Right atrium auricular region (tissue), 2 donors: ENCODE measurements at regions not wholly inside any gene's neighbourhood (a gene's known extent, or its start where the extent isn't known, plus 50 kb on each side); places are given as distances from the start of the nearest gene placed in this dataset.

Experiments used
- DNase-seq: peaks from one replicate; pipeline ENCODE4 v3.0.0-alpha.2; 2019; ENCODE audit warnings: low spot score
- H3K27ac ChIP-seq, 2 donors: fragments of 200-600 bp; sonication (generic); 1 replicate in 1 of 2; 2 replicates in 1 of 2; pipeline ENCODE4 v1.5.1; 2016 to 2019
- H3K27me3 ChIP-seq, 2 donors: fragments of 200-600 bp; sonication (generic); one replicate each; pipeline versions ENCODE4 v1.5.1 to v1.6.0; 2017 to 2019
- H3K36me3 ChIP-seq: fragments of 200-600 bp; sonication (generic); one replicate; pipeline ENCODE4 v1.5.1; 2016
- H3K4me1 ChIP-seq, 2 donors: fragments of 200-600 bp; sonication (generic); one replicate each; pipeline versions ENCODE4 v1.5.1 to v1.6.0; 2017 to 2019
- H3K4me3 ChIP-seq, 2 donors: fragments of 200-600 bp; sonication (generic); 1 replicate in 1 of 2; 2 replicates in 1 of 2; pipeline ENCODE4 v1.5.1; 2017 to 2019; ENCODE audit warnings: mild to moderate bottlenecking in 1 of 2, moderate library complexity in 1 of 2
- H3K9me3 ChIP-seq, 2 donors: fragments of 200-600 bp; sonication (generic); one replicate each; pipeline ENCODE4 v1.5.1; 2019
- TF ChIP-seq, protein P1 (sequence below), 2 donors: fragments of 200-600 bp; sonication (generic); IDR thresholded peaks; one replicate each; pipeline ENCODE4 v1.5.1; 2019; ENCODE audit warnings: antibody characterized with exemption in 2 of 2

DNA sequence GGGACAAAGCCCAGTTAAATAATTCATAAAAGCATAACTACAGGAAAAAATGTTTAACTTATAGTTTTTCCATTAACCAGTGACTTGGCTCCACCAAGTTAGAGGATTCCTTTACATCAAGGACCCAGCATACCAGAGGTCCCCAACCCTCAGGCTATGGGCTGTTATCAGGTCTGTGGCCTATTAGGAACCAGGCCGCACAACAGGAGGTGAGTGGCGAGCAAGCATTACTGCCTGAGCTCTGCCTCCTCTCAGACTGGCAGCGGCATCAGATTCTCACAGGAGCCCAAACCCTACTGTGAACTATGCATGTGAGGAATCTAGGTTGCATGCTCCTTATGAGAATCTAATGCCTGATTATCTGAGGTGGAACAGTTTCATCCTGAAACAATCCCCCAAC lies 303.1 kb downstream of the ELAVL2 start:
- no peak for DNase-seq
- Histone ChIP-seq H3K4me3 (no peak overlapping the region), H3K36me3 (no peaks in the 10 kb centered on the region), H3K4me1 (no peaks in the 10 kb centered on the region), H3K27ac (no peak overlapping the region), H3K27me3 (no peaks in the 10 kb centered on the region), H3K9me3 (no peaks in the 10 kb centered on the region)
- TF ChIP-seq, protein P1, sequence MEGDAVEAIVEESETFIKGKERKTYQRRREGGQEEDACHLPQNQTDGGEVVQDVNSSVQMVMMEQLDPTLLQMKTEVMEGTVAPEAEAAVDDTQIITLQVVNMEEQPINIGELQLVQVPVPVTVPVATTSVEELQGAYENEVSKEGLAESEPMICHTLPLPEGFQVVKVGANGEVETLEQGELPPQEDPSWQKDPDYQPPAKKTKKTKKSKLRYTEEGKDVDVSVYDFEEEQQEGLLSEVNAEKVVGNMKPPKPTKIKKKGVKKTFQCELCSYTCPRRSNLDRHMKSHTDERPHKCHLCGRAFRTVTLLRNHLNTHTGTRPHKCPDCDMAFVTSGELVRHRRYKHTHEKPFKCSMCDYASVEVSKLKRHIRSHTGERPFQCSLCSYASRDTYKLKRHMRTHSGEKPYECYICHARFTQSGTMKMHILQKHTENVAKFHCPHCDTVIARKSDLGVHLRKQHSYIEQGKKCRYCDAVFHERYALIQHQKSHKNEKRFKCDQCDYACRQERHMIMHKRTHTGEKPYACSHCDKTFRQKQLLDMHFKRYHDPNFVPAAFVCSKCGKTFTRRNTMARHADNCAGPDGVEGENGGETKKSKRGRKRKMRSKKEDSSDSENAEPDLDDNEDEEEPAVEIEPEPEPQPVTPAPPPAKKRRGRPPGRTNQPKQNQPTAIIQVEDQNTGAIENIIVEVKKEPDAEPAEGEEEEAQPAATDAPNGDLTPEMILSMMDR (IDR thresholded peaks at IDR 0.05) = no peak

DNA sequence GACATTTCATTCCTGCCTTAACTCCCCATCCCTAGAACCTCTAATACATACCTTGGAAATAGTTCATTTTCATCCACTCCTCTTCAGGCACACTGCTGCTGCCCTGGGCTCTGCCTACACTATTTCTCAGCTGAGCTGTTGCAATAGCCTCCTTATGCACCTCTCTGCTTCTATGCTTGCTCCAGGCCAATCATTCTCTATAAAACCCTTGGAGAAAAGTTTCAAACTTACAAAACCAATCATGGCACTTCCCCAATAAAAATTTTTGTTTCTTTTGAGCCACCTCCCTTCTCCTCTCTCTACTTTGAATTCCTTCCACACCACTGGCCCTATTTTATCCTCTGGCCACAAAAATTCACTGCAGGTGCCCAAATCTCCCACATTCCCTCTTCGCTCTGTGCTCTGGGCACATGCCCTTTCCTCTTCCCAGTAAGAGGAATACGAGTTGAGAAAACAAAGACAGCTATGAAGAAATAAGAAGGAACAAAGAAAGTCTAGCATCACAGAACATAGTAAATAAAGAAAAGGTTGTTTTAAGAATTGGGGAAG lies 301.4 kb downstream of the ELAVL2 start:
- H3K4me1 ChIP-seq = no peaks in the 10 kb centered on the region
- TF ChIP-seq, protein P1 (IDR thresholded peaks at IDR 0.05) = no peak
- H3K4me3 ChIP-seq = no peak overlapping the region
- no peaks in the 10 kb centered on the region for H3K36me3 ChIP-seq
- no peaks in the 10 kb centered on the region for H3K27me3 ChIP-seq
- peaks cover 0 to 9% of the 10 kb centered on the region in 2 donors for H3K9me3 ChIP-seq
- no peak for DNase-seq
- H3K27ac ChIP-seq = no peak overlapping the region

DNA sequence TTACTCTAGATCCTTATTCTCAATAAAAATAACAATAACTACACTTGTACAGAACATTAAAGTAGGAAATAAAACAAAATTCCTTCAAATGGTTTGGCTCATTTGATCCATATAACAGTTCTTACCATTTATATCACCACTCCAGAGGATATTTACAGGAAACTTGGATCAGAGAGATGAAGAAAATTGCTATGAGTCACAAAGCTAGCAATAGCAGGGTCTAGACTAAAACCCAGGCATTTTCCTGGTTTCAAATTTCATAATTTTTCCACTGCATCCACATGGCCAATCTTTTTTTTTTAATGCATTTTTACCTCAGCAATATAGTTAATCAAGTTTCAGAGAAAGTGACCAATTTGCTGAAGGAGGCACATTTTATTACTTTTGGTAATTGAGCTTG lies 299.2 kb downstream of the ELAVL2 start:
- TF ChIP-seq, protein P1 (IDR thresholded peaks at IDR 0.05) = no peak
- H3K36me3 ChIP-seq = no peaks in the 10 kb centered on the region
- no peaks in the 10 kb centered on the region for H3K27me3 ChIP-seq
- H3K27ac ChIP-seq = no peak overlapping the region
- no peaks in the 10 kb centered on the region for H3K4me1 ChIP-seq
- H3K9me3 ChIP-seq = peaks cover 0 to 10% of the 10 kb centered on the region in 2 donors
- H3K4me3 ChIP-seq = no peak overlapping the region
- no peak for DNase-seq

DNA sequence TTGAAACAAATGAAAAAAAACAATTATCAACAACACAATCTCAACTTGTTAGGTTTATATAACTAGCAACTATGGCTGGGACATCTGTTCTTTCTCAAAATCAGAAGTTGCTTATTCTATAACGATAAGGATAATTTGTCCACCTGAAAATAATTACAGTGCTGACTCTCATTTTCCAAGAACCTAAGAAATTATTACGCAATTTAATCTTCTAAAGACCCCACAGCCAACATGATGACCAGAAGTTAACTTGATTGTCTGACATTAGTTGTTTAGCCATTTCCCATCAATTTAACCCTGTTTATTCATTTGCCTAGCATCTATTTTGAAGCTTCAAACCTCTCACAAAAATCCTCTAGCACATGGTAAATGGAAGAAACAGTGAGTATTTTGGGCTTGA lies 293.8 kb downstream of the ELAVL2 start:
- TF ChIP-seq, protein P1 (IDR thresholded peaks at IDR 0.05) = no peak
- Histone ChIP-seq H3K4me1 (peaks cover 0 to 2% of the 10 kb centered on the region in 2 donors), H3K4me3 (no peak overlapping the region), H3K27ac (no peak overlapping the region), H3K36me3 (no peaks in the 10 kb centered on the region), H3K9me3 (peaks cover 0 to 10% of the 10 kb centered on the region in 2 donors), H3K27me3 (no peaks in the 10 kb centered on the region)
- DNase-seq = no peak

DNA sequence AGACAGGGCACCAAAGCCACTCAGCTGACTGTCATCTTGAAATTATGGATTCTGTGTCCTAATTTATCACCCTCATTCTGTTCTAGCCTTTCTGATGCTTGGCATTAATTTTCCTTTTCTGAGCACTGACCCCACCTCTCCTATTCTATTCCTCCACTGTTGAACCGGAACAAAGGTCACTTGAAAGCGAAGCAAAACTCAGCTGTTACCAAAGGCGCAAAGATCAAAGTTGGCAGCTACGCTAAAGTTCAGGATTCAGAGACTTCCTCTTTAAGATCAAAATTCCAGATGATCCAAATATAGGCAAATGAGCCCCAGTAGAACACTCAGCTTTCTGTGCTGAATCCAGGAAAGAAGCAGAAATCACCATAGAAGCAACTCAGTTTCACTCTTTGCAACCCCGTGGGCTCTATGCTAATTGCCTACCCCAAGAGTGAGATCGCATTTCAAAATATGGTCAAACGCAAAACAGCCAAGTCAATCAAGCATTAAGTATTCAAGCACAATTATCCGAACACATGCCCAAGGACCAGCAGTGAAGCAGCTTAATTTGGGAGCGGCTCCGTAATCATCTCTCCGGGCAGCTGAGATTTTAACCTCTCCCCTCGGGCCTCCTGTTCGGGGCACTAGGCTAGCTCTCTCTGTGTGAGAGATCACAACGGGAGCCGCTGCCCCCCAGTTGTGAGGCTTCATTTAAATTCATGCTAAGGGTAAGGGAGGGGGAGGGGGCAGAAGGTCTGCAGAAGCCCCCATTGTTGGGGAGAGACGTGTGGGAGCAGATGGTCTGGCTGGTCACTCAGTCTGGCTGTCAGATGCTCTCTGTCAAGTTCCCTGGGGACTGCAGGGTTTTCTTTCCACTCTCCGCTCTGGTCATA lies 288.6 kb downstream of the ELAVL2 start:
- Histone ChIP-seq H3K4me1 (peaks cover 0 to 7% of the 10 kb centered on the region in 2 donors), H3K27me3 (no peaks in the 10 kb centered on the region), H3K36me3 (no peaks in the 10 kb centered on the region), H3K4me3 (peak overlapping the region; percentile 12 to 27), H3K9me3 (no peaks in the 10 kb centered on the region), H3K27ac (no peak overlapping the region)
- TF ChIP-seq, protein P1 (IDR thresholded peaks at IDR 0.05) = no peak
- DNase-seq = no peak
